GM12873 (cell line): ENCODE measurements at regions not wholly inside any gene's neighbourhood (a gene's known extent, or its start where the extent isn't known, plus 50 kb on each side); places are given as distances from the start of the nearest gene placed in this dataset.

Experiments used
- CTCF ChIP-seq: IDR thresholded peaks from 2 replicates; pipeline ENCODE4 v1.5.1; 2012; ENCODE audit warnings: low read depth, mild to moderate bottlenecking, moderate library complexity, low read length, control low read depth; ENCODE audit not compliant: insufficient read depth; ENCODE audit errors: missing control alignments

GRCh38 chr15:53884441-53884840, 93.8 kb upstream of the UNC13C start:
- TF ChIP-seq CTCF, result no peak

DNA sequence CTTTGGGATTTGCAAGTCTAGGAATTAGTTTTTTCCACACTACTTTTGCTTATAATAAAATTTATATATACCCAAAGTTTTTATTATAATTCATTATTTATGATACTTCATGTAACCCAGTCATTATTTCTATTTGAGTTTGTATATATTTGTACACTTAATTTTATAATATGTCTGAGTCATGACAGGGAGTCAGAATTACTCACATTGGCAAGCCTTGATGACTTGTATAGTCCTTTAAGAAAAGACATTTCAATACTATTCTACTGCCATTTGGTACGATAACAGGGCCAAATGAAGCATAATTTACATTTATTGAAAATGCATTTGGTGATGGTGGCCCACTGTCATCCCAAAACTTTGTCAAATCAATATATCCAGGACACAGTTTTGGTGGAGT, 95.9 kb upstream of the UNC13C start:
- TF ChIP-seq CTCF, result no peak

GRCh38 chr15:53880357-53880756, 97.9 kb upstream of the UNC13C start:
- no peak for TF ChIP-seq CTCF

DNA sequence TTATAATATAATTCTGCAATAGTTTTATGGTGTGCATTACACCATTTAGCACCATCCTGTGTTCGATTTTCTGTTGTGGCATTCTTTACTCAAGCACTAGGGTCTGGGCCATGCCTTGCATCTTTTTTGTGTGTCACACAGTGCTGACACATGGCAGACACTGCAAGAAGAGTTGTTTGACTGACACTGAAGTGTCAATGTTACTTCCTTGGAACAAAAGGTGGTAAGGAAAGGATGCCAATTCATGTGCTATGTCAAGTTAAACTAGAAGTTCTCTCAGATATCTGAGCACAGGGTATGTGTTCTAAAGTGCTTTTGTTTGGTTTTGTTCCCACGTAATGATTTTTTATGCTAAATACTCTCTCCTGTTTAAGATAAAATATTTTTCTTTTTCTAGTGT, 102.5 kb upstream of the UNC13C start:
- TF ChIP-seq CTCF, result no peak

DNA sequence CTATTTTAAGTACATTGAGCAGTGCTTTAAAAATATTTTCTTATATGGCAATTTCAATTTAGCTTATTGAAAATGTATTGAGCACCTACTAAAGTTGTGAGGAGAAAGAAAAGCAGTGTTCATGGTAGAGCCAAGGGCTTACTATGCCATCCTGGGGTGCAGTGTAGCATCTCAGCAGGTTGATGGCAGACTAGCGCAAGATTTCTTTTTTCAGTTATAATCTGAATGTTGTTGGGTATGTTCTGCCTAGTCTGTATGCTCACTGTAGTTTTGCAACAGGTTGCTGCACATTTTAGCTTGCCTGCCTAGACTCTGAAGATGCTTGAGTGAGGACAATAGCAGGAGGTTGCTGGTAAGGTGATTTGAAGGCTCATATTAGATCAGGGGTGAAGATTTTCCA, 103.1 kb upstream of the UNC13C start:
- no peak for TF ChIP-seq CTCF

GRCh38 chr15:53872410-53872809, 105.8 kb upstream of the UNC13C start:
- no peak for TF ChIP-seq CTCF

GRCh38 chr15:53869806-53870073, 108.5 kb upstream of the UNC13C start:
- no peak for TF ChIP-seq CTCF
